ENCODE measurements at regions not wholly inside any gene's neighbourhood (a gene's known extent, or its start where the extent isn't known, plus 50 kb on each side); places are given as distances from the start of the nearest gene placed in this dataset.
"Not testable (repeated sequence)": the region's sequence is repeated elsewhere in the genome, so short reads cannot be mapped to it uniquely, and the experiment has no call there.

DNA sequence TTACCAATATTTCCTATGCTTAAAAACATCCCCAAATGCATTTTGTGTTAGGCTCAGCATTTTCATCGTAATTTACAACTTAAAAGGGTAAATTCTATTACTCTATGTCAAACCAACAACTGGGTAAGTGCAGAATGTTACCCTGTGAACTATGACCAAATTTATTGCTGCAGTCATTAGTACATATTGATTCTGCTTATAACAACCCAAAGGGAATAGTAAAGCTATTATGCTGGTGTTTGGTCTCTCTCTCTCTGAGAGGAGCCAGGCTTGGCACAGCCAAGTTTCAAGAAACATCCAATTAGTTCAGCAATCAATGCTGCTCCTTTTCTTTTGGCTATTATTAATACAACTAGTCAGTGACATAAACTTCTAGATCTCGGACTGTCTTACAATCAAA, 747.7 kb downstream of the CENPC start:
- no peak for FAIRE-seq

DNA sequence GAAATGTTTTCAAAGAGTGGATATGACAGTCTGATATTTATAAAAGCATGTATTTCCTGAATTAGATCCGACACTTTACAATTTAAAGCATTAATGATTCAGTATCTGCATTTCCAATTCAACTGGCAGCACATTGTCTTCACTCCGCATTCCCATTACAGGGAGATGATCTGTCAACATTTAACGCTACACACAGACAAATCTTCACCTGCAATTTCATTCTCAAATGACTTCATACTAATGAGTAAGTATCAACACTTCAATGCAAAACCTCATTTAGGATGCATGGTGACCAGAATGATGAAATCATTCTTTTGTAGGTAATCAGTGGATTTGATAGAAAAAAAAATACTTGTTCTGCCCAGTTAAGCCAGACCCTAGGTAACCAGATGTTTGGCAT, 749.6 kb downstream of the CENPC start:
- no peak for FAIRE-seq

DNA sequence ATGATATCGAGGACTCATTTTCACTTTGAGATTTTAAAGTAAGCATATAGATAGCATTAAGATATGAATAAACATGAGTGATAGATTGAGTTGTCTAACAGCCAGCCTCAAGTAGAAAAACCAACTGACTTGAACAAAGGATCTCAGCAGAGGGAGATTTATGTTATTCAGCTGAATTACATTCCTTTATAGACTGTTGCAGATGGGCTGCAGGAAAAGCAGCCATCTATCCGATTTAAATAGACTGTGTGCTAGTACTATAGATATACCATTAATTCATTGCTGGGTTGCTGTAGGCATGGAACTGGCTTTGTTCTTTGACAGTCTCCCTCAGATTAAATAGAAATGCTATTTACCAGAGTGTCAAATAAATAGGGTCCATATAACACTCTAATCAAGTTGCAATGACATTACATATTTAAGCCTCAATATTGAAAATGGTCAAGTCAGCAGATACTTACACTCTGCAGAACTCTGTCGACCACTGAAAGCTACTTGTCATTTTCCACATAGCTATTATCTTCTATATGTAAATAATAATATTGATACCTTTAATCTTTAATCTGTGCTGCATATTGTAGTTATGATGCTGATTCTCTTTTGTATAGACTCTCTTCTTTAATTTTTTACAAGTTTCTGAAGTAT, 750.8 kb downstream of the CENPC start:
- FAIRE-seq, result no peak

GRCh38 chr4:66791686-66792085, 753.6 kb downstream of the CENPC start:
- FAIRE-seq, result no peak

DNA sequence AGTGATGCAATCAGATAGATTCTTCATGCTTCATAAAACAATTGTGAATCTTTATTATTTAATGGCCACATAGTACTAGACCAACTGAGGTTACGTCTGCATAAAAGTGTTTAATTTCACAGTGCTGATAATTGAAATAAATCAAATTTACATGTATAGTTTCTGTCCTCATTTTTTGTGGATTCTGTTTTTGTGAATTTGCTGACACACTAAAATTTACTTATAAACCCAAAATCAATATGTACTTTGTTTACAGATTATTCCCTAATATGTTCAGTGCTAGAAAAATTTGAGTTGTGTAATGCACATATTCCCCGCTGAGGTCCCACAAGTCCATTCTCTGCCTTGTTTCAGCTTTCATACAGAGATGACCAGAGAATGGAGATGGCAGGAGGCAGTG, 759.8 kb downstream of the CENPC start:
- FAIRE-seq, result no peak

DNA sequence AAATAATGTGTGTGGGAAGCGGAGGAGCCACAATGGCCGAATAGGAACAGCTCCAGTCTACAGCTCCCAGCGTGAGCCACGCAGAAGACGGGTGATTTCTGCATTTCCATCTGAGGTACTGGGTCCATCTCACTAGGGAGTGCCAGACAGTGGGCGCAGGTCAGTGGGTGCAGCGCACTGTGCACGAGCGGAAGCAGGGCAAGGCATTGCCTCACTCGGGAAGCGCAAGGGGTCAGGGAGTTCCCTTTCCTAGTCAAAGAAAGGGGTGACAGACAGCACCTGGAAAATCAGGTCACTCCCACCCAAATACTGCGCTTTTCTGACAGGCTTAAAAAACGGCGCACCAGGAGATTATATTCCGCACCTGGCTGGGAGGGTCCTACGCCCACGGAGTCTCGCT, 762.6 kb downstream of the CENPC start:
- FAIRE-seq, result not testable (repeated sequence)

DNA sequence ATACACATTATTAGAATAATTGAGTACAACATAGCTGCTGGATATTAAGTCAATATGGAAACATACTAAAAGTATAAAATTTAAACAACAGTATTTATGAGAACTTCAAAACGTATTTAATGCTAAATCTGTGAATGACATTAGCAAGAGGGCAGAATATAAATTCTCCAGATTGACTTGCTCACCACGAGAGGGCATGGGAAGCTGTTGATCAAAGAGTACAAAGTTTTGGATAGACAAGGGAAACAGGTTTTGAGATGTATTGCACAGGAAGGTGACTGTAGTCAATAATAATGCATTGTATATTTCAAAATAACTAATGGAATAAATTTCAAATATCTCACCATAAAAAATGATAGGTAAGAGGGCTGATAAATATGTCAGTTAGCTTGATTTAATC, 768.2 kb downstream of the CENPC start:
- no peak for FAIRE-seq

GRCh38 chr4:66769441-66769840, 775.9 kb downstream of the CENPC start:
- FAIRE-seq, result no peak

DNA sequence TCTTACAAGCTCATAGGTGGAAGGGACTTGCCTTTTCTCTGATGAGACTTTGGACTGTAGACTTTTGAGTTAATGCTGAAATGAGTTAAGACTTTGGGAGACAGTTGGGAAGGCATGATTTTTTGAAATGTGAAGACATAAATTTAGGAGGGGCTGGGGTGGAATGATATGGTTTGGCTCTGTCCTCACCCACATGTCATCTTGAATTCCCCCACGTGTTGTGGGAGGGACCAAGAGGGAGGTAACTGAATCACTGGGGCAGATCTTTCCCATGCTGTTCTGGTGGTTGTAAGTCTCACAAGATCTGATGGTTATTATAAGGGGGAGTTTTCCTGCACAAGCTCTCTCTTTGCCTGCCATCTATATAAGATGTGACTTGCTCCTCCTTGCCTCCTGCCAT, 777.9 kb downstream of the CENPC start:
- FAIRE-seq, result no peak

DNA sequence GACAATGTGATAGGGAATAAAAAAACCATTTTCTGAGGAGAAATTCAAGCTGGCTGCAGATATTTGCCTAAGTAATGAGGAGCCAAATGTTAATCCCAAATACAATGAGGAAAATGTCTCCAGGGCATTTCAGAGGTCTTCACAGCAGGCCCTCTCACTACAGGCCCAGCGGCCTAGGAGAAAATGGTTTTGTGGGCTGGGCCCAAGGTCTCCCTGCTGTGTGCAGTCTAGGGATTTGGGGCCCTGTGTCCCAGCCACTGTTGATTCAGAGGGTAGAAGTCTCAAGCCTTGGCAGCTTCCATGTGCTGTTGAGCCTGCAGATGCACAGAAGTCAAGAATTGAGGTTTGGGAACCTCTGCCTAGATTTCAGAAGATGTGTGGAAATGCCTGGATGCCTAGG, 778.7 kb downstream of the CENPC start:
- no peak for FAIRE-seq

GRCh38 chr4:66750273-66750672, 795.0 kb downstream of the CENPC start:
- no peak for FAIRE-seq

GRCh38 chr4:66746918-66747317, 798.4 kb downstream of the CENPC start:
- not testable (repeated sequence) for FAIRE-seq

- no peak for FAIRE-seq
These were observed 804.2 kb downstream of the CENPC start for GRCh38 chr4:66741081-66741480.

DNA sequence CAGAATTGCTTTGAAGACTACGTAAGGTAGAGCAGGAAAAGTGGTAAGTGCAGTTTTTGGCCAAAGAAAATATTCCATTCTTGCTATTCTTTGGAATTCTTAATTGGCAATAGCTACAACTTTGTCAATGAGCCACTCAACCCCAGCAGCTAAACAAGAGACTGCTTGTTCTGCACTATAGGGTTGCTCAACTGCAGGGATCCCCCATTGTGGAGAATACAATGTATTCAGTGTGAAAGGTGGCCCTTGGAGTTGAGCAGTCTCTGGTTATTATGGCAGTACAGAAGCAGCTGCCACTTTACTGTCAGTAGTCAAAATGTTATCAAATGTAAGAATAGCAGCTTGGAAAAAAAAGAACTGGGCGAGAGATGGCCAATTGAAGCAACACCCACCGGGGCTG, 808.7 kb downstream of the CENPC start:
- FAIRE-seq, result no peak

DNA sequence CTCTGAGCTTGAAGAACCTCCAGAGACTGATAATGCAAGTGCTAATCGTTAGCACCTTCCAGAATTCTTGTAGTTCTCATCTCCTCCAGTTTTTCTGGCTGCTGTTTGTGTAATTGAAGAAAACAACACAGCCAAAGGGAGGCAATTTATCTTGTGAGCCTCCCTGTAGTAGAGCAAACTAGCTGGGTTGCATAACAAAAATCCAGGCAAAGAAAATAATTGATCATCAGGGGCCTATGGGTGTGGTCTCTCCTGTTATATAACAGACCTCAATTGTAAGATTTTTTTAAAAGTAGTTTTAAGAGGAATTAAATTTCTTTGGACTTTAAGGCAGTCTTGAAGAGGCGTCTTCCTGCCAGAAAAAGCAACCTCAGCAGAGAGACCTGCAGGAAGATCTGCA, 817.0 kb downstream of the CENPC start:
- no peak for FAIRE-seq

GRCh38 chr4:66712301-66712921, 832.9 kb downstream of the CENPC start:
- FAIRE-seq, result not testable (repeated sequence)

GRCh38 chr4:66704243-66704642, 841.1 kb downstream of the CENPC start:
- no peak for FAIRE-seq

DNA sequence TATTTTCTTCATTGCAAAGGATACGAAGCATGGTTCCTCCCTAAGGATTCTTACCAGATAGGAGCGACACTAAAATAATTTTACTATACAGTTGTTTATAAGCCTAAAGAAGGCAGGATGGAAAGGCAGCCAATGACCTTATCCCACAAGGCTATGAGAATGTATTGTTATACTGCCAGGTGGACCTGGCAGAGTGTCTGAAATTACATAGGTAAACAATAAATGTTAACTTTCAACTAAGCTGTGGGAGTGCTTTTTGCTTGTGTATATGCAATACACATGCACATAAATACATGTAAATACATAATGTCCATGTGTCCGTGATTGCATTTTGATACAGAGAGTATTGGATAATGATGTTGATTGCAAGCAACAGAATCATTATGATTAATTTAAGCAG, 850.6 kb downstream of the CENPC start:
- no peak for FAIRE-seq

DNA sequence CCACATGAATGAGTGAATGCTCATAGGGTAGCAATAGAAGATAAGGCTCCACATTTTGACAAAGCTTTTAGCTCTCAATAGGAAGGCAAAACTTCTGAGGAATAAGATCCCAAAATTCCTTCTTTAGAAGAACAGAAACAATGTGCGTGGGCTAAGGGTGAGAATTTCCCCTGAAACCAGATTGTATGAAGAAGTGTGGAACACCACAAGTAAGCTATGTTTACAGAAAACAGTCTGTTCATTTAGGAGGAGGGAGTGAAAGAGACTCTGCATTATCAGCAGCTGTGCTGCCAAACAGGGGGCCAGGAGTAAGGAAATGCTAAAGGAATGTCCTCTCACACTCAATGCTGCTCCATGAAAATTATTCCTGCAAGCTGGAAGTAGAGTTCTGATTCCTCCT, 851.6 kb downstream of the CENPC start:
- FAIRE-seq, result no peak

GRCh38 chr4:66691101-66691500, 854.2 kb downstream of the CENPC start:
- FAIRE-seq, result no peak

- FAIRE-seq, result peak; percentile 95
These were observed 856.6 kb downstream of the CENPC start for GRCh38 chr4:66688674-66689073.

GRCh38 chr4:66687459-66687858, 857.8 kb downstream of the CENPC start:
- FAIRE-seq, result no peak

- no peak for FAIRE-seq
These were observed 863.3 kb downstream of the CENPC start for GRCh38 chr4:66681962-66682361.

GRCh38 chr4:66667249-66667648, 878.1 kb downstream of the CENPC start:
- FAIRE-seq, result no peak

DNA sequence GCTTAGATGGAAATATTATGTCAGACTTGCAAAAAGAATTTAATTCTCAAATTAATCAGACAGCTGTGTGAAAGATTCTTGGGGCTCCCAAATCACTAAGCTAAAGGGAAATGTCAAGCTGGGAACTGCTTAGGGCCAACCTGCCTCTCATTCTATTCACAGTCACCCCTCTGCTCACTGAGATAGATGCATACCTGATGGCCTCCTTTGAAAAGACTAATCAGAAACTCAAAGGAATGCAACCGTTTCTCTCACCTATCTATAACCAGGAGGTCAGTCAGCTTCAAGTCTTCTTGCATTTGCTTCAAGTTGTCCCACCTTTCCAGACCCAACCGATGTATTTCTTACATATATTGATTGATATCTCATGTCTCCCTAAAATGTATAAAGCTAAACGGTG, 882.7 kb downstream of the CENPC start:
- FAIRE-seq, result no peak

Measured in A204.1 (cell line).